ENCODE measurements at regions not wholly inside any gene's neighbourhood (a gene's known extent, or its start where the extent isn't known, plus 50 kb on each side); places are given as distances from the start of the nearest gene placed in this dataset.
"Not testable (repeated sequence)": the region's sequence is repeated elsewhere in the genome, so short reads cannot be mapped to it uniquely, and the experiment has no call there.

GRCh38 chr13:91024157-91024792 lies 323.2 kb upstream of the MIR17HG start:
- DNase-seq (ENCODE audit: low read depth) = no peak

GRCh38 chr13:91025442-91025841 lies 322.0 kb upstream of the MIR17HG start:
- DNase-seq (ENCODE audit: low read depth) = no peak

- DNase-seq (ENCODE audit: low read depth) = no peak
These were observed 316.0 kb upstream of the MIR17HG start for GRCh38 chr13:91031508-91031907.

- no peak for DNase-seq (ENCODE audit: low read depth)
These were observed 315.4 kb upstream of the MIR17HG start for GRCh38 chr13:91032104-91032503.

GRCh38 chr13:91036886-91037285 lies 310.6 kb upstream of the MIR17HG start:
- DNase-seq (ENCODE audit: low read depth) = no peak

- no peak for DNase-seq (ENCODE audit: low read depth)
These were observed 304.6 kb upstream of the MIR17HG start for GRCh38 chr13:91042870-91043269.

- no peak for DNase-seq (ENCODE audit: low read depth)
These were observed 302.0 kb upstream of the MIR17HG start for GRCh38 chr13:91045351-91046034.

GRCh38 chr13:91046715-91047327 lies 300.7 kb upstream of the MIR17HG start:
- DNase-seq (ENCODE audit: low read depth) = no peak

GRCh38 chr13:91050970-91051369 lies 296.5 kb upstream of the MIR17HG start:
- no peak for DNase-seq (ENCODE audit: low read depth)

- no peak for DNase-seq (ENCODE audit: low read depth)
These were observed 294.6 kb upstream of the MIR17HG start for GRCh38 chr13:91052876-91053275.

GRCh38 chr13:91053318-91054065 lies 294.0 kb upstream of the MIR17HG start:
- DNase-seq (ENCODE audit: low read depth) = no peak

GRCh38 chr13:91054902-91055301 lies 292.6 kb upstream of the MIR17HG start:
- DNase-seq (ENCODE audit: low read depth) = no peak

- no peak for DNase-seq (ENCODE audit: low read depth)
These were observed 290.7 kb upstream of the MIR17HG start for GRCh38 chr13:91056746-91057145.

- DNase-seq (ENCODE audit: low read depth) = not testable (repeated sequence)
These were observed 290.0 kb upstream of the MIR17HG start for GRCh38 chr13:91057507-91057906.

- DNase-seq (ENCODE audit: low read depth) = no peak
These were observed 289.4 kb upstream of the MIR17HG start for GRCh38 chr13:91058066-91058465.

- no peak for DNase-seq (ENCODE audit: low read depth)
These were observed 288.6 kb upstream of the MIR17HG start for GRCh38 chr13:91058919-91059318.

- no peak for DNase-seq (ENCODE audit: low read depth)
These were observed 280.7 kb upstream of the MIR17HG start for GRCh38 chr13:91066745-91067144.

- DNase-seq (ENCODE audit: low read depth) = no peak
These were observed 275.0 kb upstream of the MIR17HG start for GRCh38 chr13:91072486-91072885.

- no peak for DNase-seq (ENCODE audit: low read depth)
These were observed 273.4 kb upstream of the MIR17HG start for GRCh38 chr13:91074091-91074490.

- no peak for DNase-seq (ENCODE audit: low read depth)
These were observed 270.7 kb upstream of the MIR17HG start for GRCh38 chr13:91076830-91077229.

- DNase-seq (ENCODE audit: low read depth) = no peak
These were observed 269.3 kb upstream of the MIR17HG start for GRCh38 chr13:91078093-91078679.

GRCh38 chr13:91079176-91079575 lies 268.3 kb upstream of the MIR17HG start:
- no peak for DNase-seq (ENCODE audit: low read depth)

Measured in HS-5 (cell line).